HepG2 (cell line): ENCODE measurements at regions not wholly inside any gene's neighbourhood (a gene's known extent, or its start where the extent isn't known, plus 50 kb on each side); places are given as distances from the start of the nearest gene placed in this dataset.

Experiments used
- ATAC-seq: fragments of 200-7000 bp; cut with Tn5 transposase; 3 replicates; pipeline ENCODE4 v1.9.1; 2020; ENCODE audit warnings: mild to moderate bottlenecking, moderate library complexity
- BruUV-seq: library from RNA; stranded (reverse); fragments of 400-500 nt; replicated peaks from 2 replicates; lab custom pipeline; 2021; lab: Mats Ljungman, UMichigan
- CTCF ChIA-PET: fragments of 300-600 bp; formaldehyde crosslinking; extraction: SDS; loops from one replicate; lab custom pipeline; 2021; ENCODE audit warnings: low total read pairs, inconsistent platforms, low intra/inter-chr PET ratio; lab: Yijun Ruan, JAX
- POLR2A ChIA-PET: fragments of 350-600 bp; sonication (Branson Sonifier 250); formaldehyde crosslinking; loops from one replicate; lab custom pipeline; 2020; ENCODE audit warnings: antibody characterized with exemption, inconsistent platforms; lab: Yijun Ruan, JAX
- DNase-seq: peaks from one replicate; pipeline ENCODE4 v3.0.0-alpha.2; 2015; ENCODE audit warnings: low spot score
- FAIRE-seq: peaks from 3 replicates; lab custom pipeline; 2011; peaks lifted over from hg19 to GRCh38; lab: Jason Lieb, UNC
- H2AFZ ChIP-seq: one replicate; pipeline ENCODE4 v1.6.1; 2011; ENCODE audit warnings: low read length, inconsistent platforms
- H3K27ac ChIP-seq: fragments of 300-600 bp; 3 replicates; pipeline ENCODE4 v1.8.0; 2011; ENCODE audit warnings: mixed run types, mild to moderate bottlenecking, mixed read lengths, low read length, inconsistent platforms; ENCODE audit not compliant: insufficient read depth; ENCODE audit errors: extremely low read length
- H3K27me3 ChIP-seq, 2 experiments: fragments of 200-600 bp in 1 of 2; 2 replicates in 1 of 2; 3 replicates in 1 of 2; pipeline versions ENCODE4 v1.6.0 to v1.8.0; 2011; ENCODE audit warnings: low read length in 2 of 2, mild to moderate bottlenecking in 2 of 2, moderate library complexity in 2 of 2, inconsistent platforms in 1 of 2; ENCODE audit not compliant: insufficient read depth in 2 of 2, control insufficient read depth in 1 of 2
- H3K36me3 ChIP-seq, 2 experiments: fragments of 200-600 bp in 1 of 2; replicated peaks in 1 of 2; 2 replicates in 1 of 2; 3 replicates in 1 of 2; pipeline versions ENCODE4 v1.5.1 to v1.8.0; 2011; ENCODE audit warnings: low read length in 2 of 2, inconsistent platforms in 1 of 2; ENCODE audit not compliant: insufficient read depth in 2 of 2, control insufficient read depth in 1 of 2
- H3K4me1 ChIP-seq: 2 replicates; pipeline ENCODE4 v1.5.1; 2012; ENCODE audit warnings: low read length, inconsistent platforms; ENCODE audit not compliant: insufficient read depth
- H3K4me2 ChIP-seq: 2 replicates; pipeline ENCODE4 v1.6.0; 2011; ENCODE audit warnings: low read depth, low read length, inconsistent platforms
- H3K4me3 ChIP-seq, 3 experiments: fragments of 200-600 bp in 1 of 3; sonication (generic), shearing (Covaris generic) in 1 of 3; replicated peaks in 1 of 3; 2 replicates each; pipeline ENCODE4 v1.5.1; 2011 to 2016; ENCODE audit warnings: low read length in 3 of 3, inconsistent platforms in 2 of 3, low read depth in 2 of 3, mild to moderate bottlenecking in 2 of 3, control low read depth in 1 of 3, mixed read lengths in 1 of 3; ENCODE audit not compliant: insufficient read depth in 1 of 3
- H3K79me2 ChIP-seq: one replicate; pipeline ENCODE4 v1.6.1; 2011; ENCODE audit warnings: low read length, inconsistent platforms; ENCODE audit not compliant: insufficient read depth
- H3K9ac ChIP-seq: 2 replicates; pipeline ENCODE4 v1.6.0; 2011; ENCODE audit warnings: mild to moderate bottlenecking, low read depth, low read length, inconsistent platforms; ENCODE audit not compliant: insufficient read depth
- H3K9me3 ChIP-seq: 2 replicates; pipeline ENCODE4 v1.5.1; 2012; ENCODE audit warnings: mild to moderate bottlenecking, low read length
- H4K20me1 ChIP-seq: 2 replicates; pipeline ENCODE4 v1.6.0; 2011; ENCODE audit warnings: inconsistent platforms, mild to moderate bottlenecking, low read length, moderate library complexity; ENCODE audit not compliant: insufficient read depth
- DNMT3B ChIP-seq: conservative IDR thresholded peaks from 2 replicates; pipeline ENCODE4 v1.6.1; 2016; ENCODE audit warnings: missing biosample characterization, control low read depth
- DPF2 ChIP-seq: sonication (generic); formaldehyde crosslinking; IDR thresholded peaks from 2 replicates; pipeline ENCODE4 v1.4.0; 2020; ENCODE audit warnings: mild to moderate bottlenecking, low read depth, missing genetic modification reagents, borderline replicate concordance
- HMG20A ChIP-seq: IDR thresholded peaks from 2 replicates; pipeline ENCODE4 v1.6.1; 2016; ENCODE audit warnings: borderline replicate concordance
- KLF15 ChIP-seq: sonication (generic); formaldehyde crosslinking; IDR thresholded peaks from 2 replicates; pipeline ENCODE4 v1.8.1; 2023; ENCODE audit warnings: borderline replicate concordance, mild to moderate bottlenecking, inconsistent platforms, missing genetic modification reagents, mixed read lengths
- MXI1 ChIP-seq: IDR thresholded peaks from 3 replicates; pipeline ENCODE4 v1.6.1; 2012; ENCODE audit warnings: low read depth, low read length, inconsistent platforms, borderline replicate concordance
- PITX1 ChIP-seq: sonication (generic); formaldehyde crosslinking; IDR thresholded peaks from 2 replicates; pipeline ENCODE4 v1.5.1; 2020; ENCODE audit warnings: mild to moderate bottlenecking, missing genetic modification reagents
- SIX1 ChIP-seq: sonication (generic); formaldehyde crosslinking; IDR thresholded peaks from 2 replicates; pipeline ENCODE4 v1.4.0; 2020; ENCODE audit warnings: missing genetic modification reagents, borderline replicate concordance
- TBX3 ChIP-seq: fragments of 450-650 bp; IDR thresholded peaks from 2 replicates; pipeline ENCODE4 v1.6.1; 2017; ENCODE audit warnings: antibody characterized with exemption, mild to moderate bottlenecking, inconsistent platforms, borderline replicate concordance
- ZNF468 ChIP-seq: sonication (generic); formaldehyde crosslinking; IDR thresholded peaks from 2 replicates; pipeline ENCODE4 v1.8.0; 2022; ENCODE audit warnings: mild to moderate bottlenecking, moderate library complexity, missing genetic modification reagents
- ZSCAN29 ChIP-seq: sonication (generic); formaldehyde crosslinking; conservative IDR thresholded peaks from 2 replicates; pipeline ENCODE4 v1.4.0; 2020; ENCODE audit warnings: mild to moderate bottlenecking, missing genetic modification reagents
- ZSCAN9 ChIP-seq: IDR thresholded peaks from 2 replicates; pipeline ENCODE4 v1.6.1; 2016; ENCODE audit warnings: borderline replicate concordance
- WGBS: methylation state at CpG from one replicate; pipeline ENCODE4 v1.1.6; 2017; ENCODE audit warnings: low lambda C conversion rate; 5-methylcytosine and 5-hydroxymethylcytosine counted together
- in situ Hi-C: cut with HindIII; loops from 2 replicates; pipeline ENCODE4 v1.10.0; 2017; ENCODE audit warnings: low pct_unique_long_range_greater_than_20kb; ENCODE audit not compliant: extremely low pct_ligation_motif_present
- intact Hi-C: fragments of 100-400 bp; cut with micrococcal nuclease; formaldehyde crosslinking; loops from one replicate; pipeline ENCODE4 v1.10.0; 2022; ENCODE audit not compliant: unreplicated experiment
- TF ChIP-seq, protein P1 (sequence below): sonication (generic); formaldehyde crosslinking; IDR thresholded peaks from 2 replicates; pipeline ENCODE4 v1.8.1; 2022; ENCODE audit warnings: low read depth, mild to moderate bottlenecking, missing genetic modification reagents

DNA sequence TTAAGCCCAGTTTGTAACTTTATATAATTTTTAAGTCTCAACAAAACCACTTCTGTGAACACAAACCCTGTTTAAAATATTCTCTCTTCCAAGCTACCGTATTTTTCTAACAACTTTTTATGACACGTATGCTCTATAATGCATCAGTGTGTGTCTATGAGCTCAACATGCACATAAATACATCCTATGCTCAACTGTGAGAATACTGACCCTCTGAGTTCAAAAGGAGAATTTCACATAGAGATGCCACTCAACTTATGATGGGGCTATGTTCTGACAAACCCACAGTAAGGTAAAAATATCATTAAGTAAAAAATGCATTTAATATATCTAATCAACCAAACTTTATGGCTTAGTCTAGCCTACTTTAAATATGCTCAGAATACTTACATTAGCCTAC, 1139.7 kb upstream of the SPRY2 start:
- H3K79me2 ChIP-seq, result no peaks in the 10 kb centered on the region
- FAIRE-seq (no peak), ATAC-seq (no peak), DNase-seq (no peak)
- H3K9ac ChIP-seq, result no peak overlapping the region
- no peaks in the 10 kb centered on the region for H3K4me1 ChIP-seq
- ChIA-PET CTCF (no interaction called here), POLR2A (no interaction called here)
- in situ Hi-C loops (no loop called here), intact Hi-C loops (no loop called here)
- 3% methylated on average over 2 of the region's 2 CpGs for WGBS
- no TSS peak for BruUV-seq
- H3K4me2 ChIP-seq, result no peak overlapping the region
- TF ChIP-seq PITX1 (CRISPR knock-in tag) (no peak), MXI1 (no peak), ZSCAN9 (CRISPR knock-in tag) (no peak), SIX1 (CRISPR knock-in tag) (no peak), ZNF468 (CRISPR knock-in tag) (no peak), TBX3 (no peak), DNMT3B (no peak), DPF2 (CRISPR knock-in tag) (no peak), ZSCAN29 (CRISPR knock-in tag) (no peak), HMG20A (CRISPR knock-in tag) (no peak), KLF15 (CRISPR knock-in tag) (no peak)
- TF ChIP-seq, protein P1, sequence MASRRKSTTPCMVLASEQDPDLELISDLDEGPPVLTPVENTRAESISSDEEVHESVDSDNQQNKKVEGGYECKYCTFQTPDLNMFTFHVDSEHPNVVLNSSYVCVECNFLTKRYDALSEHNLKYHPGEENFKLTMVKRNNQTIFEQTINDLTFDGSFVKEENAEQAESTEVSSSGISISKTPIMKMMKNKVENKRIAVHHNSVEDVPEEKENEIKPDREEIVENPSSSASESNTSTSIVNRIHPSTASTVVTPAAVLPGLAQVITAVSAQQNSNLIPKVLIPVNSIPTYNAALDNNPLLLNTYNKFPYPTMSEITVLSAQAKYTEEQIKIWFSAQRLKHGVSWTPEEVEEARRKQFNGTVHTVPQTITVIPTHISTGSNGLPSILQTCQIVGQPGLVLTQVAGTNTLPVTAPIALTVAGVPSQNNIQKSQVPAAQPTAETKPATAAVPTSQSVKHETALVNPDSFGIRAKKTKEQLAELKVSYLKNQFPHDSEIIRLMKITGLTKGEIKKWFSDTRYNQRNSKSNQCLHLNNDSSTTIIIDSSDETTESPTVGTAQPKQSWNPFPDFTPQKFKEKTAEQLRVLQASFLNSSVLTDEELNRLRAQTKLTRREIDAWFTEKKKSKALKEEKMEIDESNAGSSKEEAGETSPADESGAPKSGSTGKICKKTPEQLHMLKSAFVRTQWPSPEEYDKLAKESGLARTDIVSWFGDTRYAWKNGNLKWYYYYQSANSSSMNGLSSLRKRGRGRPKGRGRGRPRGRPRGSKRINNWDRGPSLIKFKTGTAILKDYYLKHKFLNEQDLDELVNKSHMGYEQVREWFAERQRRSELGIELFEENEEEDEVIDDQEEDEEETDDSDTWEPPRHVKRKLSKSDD (CRISPR knock-in tag), result no peak
- H3K27ac ChIP-seq, result no peak overlapping the region
- H3K36me3 ChIP-seq, result no peaks in the 10 kb centered on the region
- H3K27me3 ChIP-seq, result no peaks in the 10 kb centered on the region
- H2AFZ ChIP-seq, result no peak overlapping the region
- no peak overlapping the region for H3K4me3 ChIP-seq
- H3K9me3 ChIP-seq, result no peaks in the 10 kb centered on the region
- no peaks in the 10 kb centered on the region for H4K20me1 ChIP-seq
